CD14-positive monocyte (primary cell): ENCODE measurements at regions not wholly inside any gene's neighbourhood (a gene's known extent, or its start where the extent isn't known, plus 50 kb on each side); places are given as distances from the start of the nearest gene placed in this dataset.

Experiments used
- DNase-seq, 3 donors: peaks; one replicate each; pipeline ENCODE4 v3.0.0-alpha.2; 2011 to 2022
- H2AFZ ChIP-seq: 2 replicates; pipeline ENCODE4 v1.6.0; 2012; ENCODE audit warnings: mild to moderate bottlenecking, low read depth, low read length, inconsistent platforms; ENCODE audit not compliant: insufficient read depth, poor library complexity, severe bottlenecking
- H3K27ac ChIP-seq, 2 donors: 1 replicate in 1 of 2; 2 replicates in 1 of 2; pipeline ENCODE4 v1.5.1; 2012 to 2013; ENCODE audit warnings: low read length in 2 of 2, control low read depth in 1 of 2, inconsistent platforms in 1 of 2, low read depth in 1 of 2, mild to moderate bottlenecking in 1 of 2
- H3K27me3 ChIP-seq, 2 donors: one replicate each; pipeline versions ENCODE4 v1.6.0 to v1.6.1; 2011 to 2013; ENCODE audit warnings: low read length in 2 of 2; ENCODE audit not compliant: control insufficient read depth in 2 of 2, insufficient read depth in 2 of 2
- H3K36me3 ChIP-seq, 2 donors: replicated peaks in 1 of 2; 1 replicate in 1 of 2; 2 replicates in 1 of 2; pipeline versions ENCODE4 v1.5.1 to v1.6.1; 2012 to 2013; ENCODE audit warnings: low read length in 2 of 2, control low read depth in 1 of 2, inconsistent platforms in 1 of 2, mild to moderate bottlenecking in 1 of 2; ENCODE audit not compliant: insufficient read depth in 2 of 2, control insufficient read depth in 1 of 2
- H3K4me1 ChIP-seq, 2 donors: 1 replicate in 1 of 2; 2 replicates in 1 of 2; pipeline versions ENCODE4 v1.5.1 to v1.6.1; 2012 to 2013; ENCODE audit warnings: low read length in 2 of 2, control low read depth in 1 of 2, inconsistent platforms in 1 of 2, mild to moderate bottlenecking in 1 of 2, moderate library complexity in 1 of 2; ENCODE audit not compliant: insufficient read depth in 2 of 2, control insufficient read depth in 1 of 2
- H3K4me2 ChIP-seq: replicated peaks from 2 replicates; pipeline ENCODE3; 2012; ENCODE audit warnings: low read length, moderate library complexity, mild to moderate bottlenecking; ENCODE audit not compliant: poor library complexity, severe bottlenecking; ENCODE audit errors: extremely low read depth
- H3K4me3 ChIP-seq, 3 experiments: fragments of 200-600 bp in 1 of 3; sonication (generic) in 1 of 3; replicated peaks in 1 of 3; 1 replicate in 2 of 3; 2 replicates in 1 of 3; pipeline ENCODE4 v1.5.1; 2011 to 2013; ENCODE audit warnings: low read length in 3 of 3, mild to moderate bottlenecking in 3 of 3, control low read depth in 2 of 3, low read depth in 2 of 3, inconsistent platforms in 1 of 3, moderate library complexity in 1 of 3
- H3K79me2 ChIP-seq: 2 replicates; pipeline ENCODE4 v1.6.0; 2012; ENCODE audit warnings: mild to moderate bottlenecking, control low read depth, inconsistent platforms, low read length, moderate library complexity; ENCODE audit not compliant: insufficient read depth
- H3K9ac ChIP-seq: 2 replicates; pipeline ENCODE4 v1.6.0; 2017; ENCODE audit warnings: low read length, mild to moderate bottlenecking; ENCODE audit not compliant: insufficient read depth, poor library complexity, severe bottlenecking
- H3K9me3 ChIP-seq, 2 donors: replicated peaks in 1 of 2; 1 replicate in 1 of 2; 2 replicates in 1 of 2; pipeline versions ENCODE4 v1.5.1 to v1.6.1; 2012 to 2013; ENCODE audit warnings: low read length in 2 of 2, control low read depth in 1 of 2; ENCODE audit not compliant: control insufficient read depth in 1 of 2, insufficient read depth in 1 of 2
- H4K20me1 ChIP-seq: 2 replicates; pipeline ENCODE4 v1.6.0; 2012; ENCODE audit warnings: mild to moderate bottlenecking, low read length, control low read depth, moderate library complexity; ENCODE audit not compliant: insufficient read depth
- H3K27ac Mint-ChIP-seq, 7 donors: one replicate each; pipeline ENCODE4 v1.8.0; 2020; ENCODE audit warnings: mild to moderate bottlenecking in 7 of 7, mixed read lengths in 7 of 7, moderate library complexity in 6 of 7, inconsistent platforms in 2 of 7
- H3K27me3 Mint-ChIP-seq, 3 donors: one replicate each; pipeline ENCODE4 v1.8.0; 2021 to 2022; ENCODE audit warnings: low read depth in 3 of 3, mild to moderate bottlenecking in 3 of 3, mixed read lengths in 3 of 3, moderate library complexity in 3 of 3, inconsistent platforms in 1 of 3
- H3K36me3 Mint-ChIP-seq, 2 donors: one replicate each; pipeline ENCODE4 v1.8.0; 2020; ENCODE audit warnings: mixed read lengths in 2 of 2, inconsistent platforms in 1 of 2, mild to moderate bottlenecking in 1 of 2
- H3K4me1 Mint-ChIP-seq: one replicate; pipeline ENCODE4 v1.8.0; 2020; ENCODE audit warnings: mild to moderate bottlenecking, mixed read lengths
- H3K4me3 Mint-ChIP-seq, 2 donors: one replicate each; pipeline ENCODE4 v1.8.0; 2020; ENCODE audit warnings: mild to moderate bottlenecking in 2 of 2, mixed read lengths in 2 of 2, moderate library complexity in 1 of 2
- H3K9me3 Mint-ChIP-seq, 7 donors: one replicate each; pipeline ENCODE4 v1.8.0; 2020 to 2022; ENCODE audit warnings: mixed read lengths in 7 of 7, mild to moderate bottlenecking in 6 of 7, moderate library complexity in 6 of 7, inconsistent platforms in 2 of 7
- WGBS: methylation state at CpG from one replicate; pipeline ENCODE4 v1.1.5; 2013; ENCODE audit warnings: missing lambda C conversion rate; ENCODE audit not compliant: insufficient coverage; 5-methylcytosine and 5-hydroxymethylcytosine counted together
- intact Hi-C, 2 donors: fragments of 100-400 bp; cut with micrococcal nuclease; formaldehyde crosslinking; loops; one replicate each; pipeline versions ENCODE4 v1.15.0 to v1.15.1; 2023
- TF ChIP-seq, protein P1 (sequence below): fragments of 200-600 bp; IDR thresholded peaks from one replicate; pipeline ENCODE4 v1.8.0; 2022; ENCODE audit warnings: antibody characterized with exemption, mild to moderate bottlenecking

DNA sequence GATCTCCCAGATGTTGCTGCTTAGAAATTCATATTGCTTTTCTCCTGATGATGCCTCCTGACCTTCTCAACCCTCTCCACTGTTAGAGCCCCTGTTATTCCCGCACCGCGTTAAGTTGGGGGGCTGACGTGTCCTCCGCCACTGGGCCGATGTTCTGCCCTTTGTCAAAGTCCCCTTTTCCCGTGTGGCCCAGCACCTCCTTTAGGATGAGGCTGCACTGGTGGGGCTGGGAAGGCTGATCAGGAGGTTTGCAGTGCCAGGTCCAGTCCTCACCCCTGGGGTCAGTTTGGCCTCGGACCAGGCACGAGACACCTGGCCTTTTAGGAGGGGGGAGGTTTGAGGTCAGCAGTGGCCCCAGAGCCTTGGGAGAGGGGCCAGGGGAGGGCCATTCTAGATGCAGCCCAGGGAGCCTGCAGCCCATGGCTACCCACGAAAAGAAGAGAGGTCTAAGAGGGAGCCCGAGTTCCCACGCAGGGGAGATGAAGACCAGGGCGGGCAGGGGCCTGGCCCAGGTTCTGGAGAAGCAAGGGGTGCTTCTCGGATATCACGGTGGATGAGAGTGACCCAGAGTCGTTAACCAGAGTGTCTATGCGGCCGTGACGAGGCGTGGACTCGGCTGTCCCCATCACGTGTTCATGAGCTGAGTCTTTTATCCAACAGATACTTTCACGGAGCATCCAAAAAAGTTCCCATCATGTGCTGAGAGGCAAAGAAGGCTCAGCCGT is 150.4 kb downstream of the DNAJB6 start:
- peaks cover 2 to 32% (median 18%) of the 10 kb centered on the region in 7 donors for H3K9me3 Mint-ChIP-seq
- peak overlapping the region in 1 of 7 donors; percentile 75 for H3K27ac Mint-ChIP-seq

DNA sequence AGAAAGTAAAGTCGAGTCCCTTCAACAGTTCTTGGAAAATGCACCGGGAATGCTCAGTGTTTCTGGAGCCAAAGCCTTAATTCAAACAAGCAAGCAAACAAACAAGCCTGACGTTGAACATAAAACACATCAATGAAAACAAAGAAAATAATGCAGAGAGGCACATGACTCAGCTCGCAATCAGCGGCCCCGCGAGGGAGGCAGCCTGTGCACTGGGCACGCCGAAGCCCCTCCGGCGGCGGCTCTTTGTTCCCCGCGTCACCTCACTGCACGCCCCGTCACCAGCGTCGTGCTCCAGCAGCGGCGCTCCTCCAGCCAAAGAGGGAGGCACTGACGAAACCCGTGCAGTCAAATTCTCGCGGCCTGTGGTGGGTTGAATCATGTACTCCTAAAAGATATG is 151.5 kb downstream of the DNAJB6 start:
- H3K79me2 ChIP-seq = no peaks in the 10 kb centered on the region
- Mint-ChIP-seq H3K9me3 (peaks cover 5 to 31% (median 18%) of the 10 kb centered on the region in 7 donors), H3K4me3 (no peak overlapping the region), H3K36me3 (no peaks in the 10 kb centered on the region), H3K4me1 (peaks cover 11% of the 10 kb centered on the region), H3K27me3 (peaks cover 9 to 16% (median 14%) of the 10 kb centered on the region in 3 donors), H3K27ac (no peak overlapping the region)
- peaks cover 6 to 11% of the 10 kb centered on the region in 2 donors for H3K9me3 ChIP-seq
- peaks cover 12 to 15% of the 10 kb centered on the region in 2 donors for H3K4me1 ChIP-seq
- no peak for DNase-seq
- H3K36me3 ChIP-seq = no peaks in the 10 kb centered on the region
- no peak overlapping the region for H3K9ac ChIP-seq
- no peaks in the 10 kb centered on the region for H4K20me1 ChIP-seq
- H3K4me2 ChIP-seq = no peak overlapping the region
- TF ChIP-seq, protein P1, sequence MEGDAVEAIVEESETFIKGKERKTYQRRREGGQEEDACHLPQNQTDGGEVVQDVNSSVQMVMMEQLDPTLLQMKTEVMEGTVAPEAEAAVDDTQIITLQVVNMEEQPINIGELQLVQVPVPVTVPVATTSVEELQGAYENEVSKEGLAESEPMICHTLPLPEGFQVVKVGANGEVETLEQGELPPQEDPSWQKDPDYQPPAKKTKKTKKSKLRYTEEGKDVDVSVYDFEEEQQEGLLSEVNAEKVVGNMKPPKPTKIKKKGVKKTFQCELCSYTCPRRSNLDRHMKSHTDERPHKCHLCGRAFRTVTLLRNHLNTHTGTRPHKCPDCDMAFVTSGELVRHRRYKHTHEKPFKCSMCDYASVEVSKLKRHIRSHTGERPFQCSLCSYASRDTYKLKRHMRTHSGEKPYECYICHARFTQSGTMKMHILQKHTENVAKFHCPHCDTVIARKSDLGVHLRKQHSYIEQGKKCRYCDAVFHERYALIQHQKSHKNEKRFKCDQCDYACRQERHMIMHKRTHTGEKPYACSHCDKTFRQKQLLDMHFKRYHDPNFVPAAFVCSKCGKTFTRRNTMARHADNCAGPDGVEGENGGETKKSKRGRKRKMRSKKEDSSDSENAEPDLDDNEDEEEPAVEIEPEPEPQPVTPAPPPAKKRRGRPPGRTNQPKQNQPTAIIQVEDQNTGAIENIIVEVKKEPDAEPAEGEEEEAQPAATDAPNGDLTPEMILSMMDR = no peak
- WGBS = 95% methylated on average over 20 of the region's 24 CpGs
- intact Hi-C loops = no loop called here
- H3K27me3 ChIP-seq = peaks cover 0 to 4% of the 10 kb centered on the region in 2 donors
- H3K4me3 ChIP-seq = no peak overlapping the region
- H2AFZ ChIP-seq = no peak overlapping the region
- no peak overlapping the region for H3K27ac ChIP-seq

More for the DNA sequence above, 150.4 kb downstream of the DNAJB6 start:
- H3K4me1 ChIP-seq = peaks cover 11% of the 10 kb centered on the region in 2 donors
- Mint-ChIP-seq H3K4me3 (no peak overlapping the region), H3K36me3 (no peaks in the 10 kb centered on the region), H3K27me3 (peaks cover 3 to 10% (median 10%) of the 10 kb centered on the region in 3 donors), H3K4me1 (peaks cover 8% of the 10 kb centered on the region)
- no peak overlapping the region for H3K4me3 ChIP-seq
- no peak overlapping the region for H3K9ac ChIP-seq
- H3K27ac ChIP-seq = no peak overlapping the region
- H3K27me3 ChIP-seq = no peaks in the 10 kb centered on the region
- DNase-seq = no peak
- peaks cover 6 to 11% of the 10 kb centered on the region in 2 donors for H3K9me3 ChIP-seq
- TF ChIP-seq, protein P1 = no peak
- no peak overlapping the region for H3K4me2 ChIP-seq
- 92% methylated on average over 21 of the region's 24 CpGs for WGBS
- H2AFZ ChIP-seq = no peak overlapping the region
- intact Hi-C loops = no loop called here
- no peaks in the 10 kb centered on the region for H4K20me1 ChIP-seq
- H3K36me3 ChIP-seq = no peaks in the 10 kb centered on the region
- no peaks in the 10 kb centered on the region for H3K79me2 ChIP-seq
